ENCODE measurements at regions not wholly inside any gene's neighbourhood (a gene's known extent, or its start where the extent isn't known, plus 50 kb on each side); places are given as distances from the start of the nearest gene placed in this dataset.

GRCh38 chr10:128599538-128599937 lies 473.3 kb upstream of the MKI67 start (continued):
- TF ChIP-seq PTTG1 (tag; IDR thresholded peaks at IDR 0.05; ENCODE audit: low read depth) = no peak
- no peak for TF ChIP-seq PHF20 (IDR thresholded peaks at IDR 0.05; ENCODE audit: partially characterized antibody)
- TF ChIP-seq SRSF3 (IDR thresholded peaks at IDR 0.05; ENCODE audit: insufficient read depth, low read length) = no peak
- TF ChIP-seq ZNF175 (CRISPR knock-in tag; IDR thresholded peaks at IDR 0.05; ENCODE audit: low read depth) = no peak
- no peak for TF ChIP-seq ZNF121 (CRISPR knock-in tag; conservative IDR thresholded peaks at IDR 0.05)
- TF ChIP-seq MTF1 (CRISPR knock-in tag; IDR thresholded peaks at IDR 0.05; ENCODE audit: borderline replicate concordance) = no peak
- TF ChIP-seq ETV6 (IDR thresholded peaks at IDR 0.05; ENCODE audit: borderline replicate concordance in 1 of 2, low read depth in 2 of 2, low read length in 1 of 2) = peak in 1 of 2 experiments; percentile 74; a peak in 2 of 4 replicates
- no peak for TF ChIP-seq ETV6 (CRISPR knock-in tag; IDR thresholded peaks at IDR 0.05; ENCODE audit: borderline replicate concordance)
- TF ChIP-seq FOSL1 (tag; conservative IDR thresholded peaks at IDR 0.05) = 0 out of 2 replicates have a peak, but pooled peaks have one; percentile 30
- TF ChIP-seq ATF7 (IDR thresholded peaks at IDR 0.05) = peak; percentile 62; the same call in 1 of the 2 replicates
- TF ChIP-seq KDM1A (IDR thresholded peaks at IDR 0.05) = peak; percentile 25 to 30; a peak in 2 of 4 replicates
- TF ChIP-seq ZNF384 (IDR thresholded peaks at IDR 0.05; ENCODE audit: low read depth, low read length) = no peak
- TF ChIP-seq PYGO2 (tag; IDR thresholded peaks at IDR 0.05) = no peak
- TF ChIP-seq HOMEZ (CRISPR knock-in tag; IDR thresholded peaks at IDR 0.05) = no peak
- no peak for TF ChIP-seq PBX2 (CRISPR knock-in tag; IDR thresholded peaks at IDR 0.05; ENCODE audit: low read depth)
- TF ChIP-seq PBX2 (tag; conservative IDR thresholded peaks at IDR 0.05; ENCODE audit: low read depth) = no peak
- 0 out of 2 replicates have a peak, but pooled peaks have one; percentile 21 for TF ChIP-seq ZNF274 (IDR thresholded peaks at IDR 0.05; ENCODE audit: borderline replicate concordance, low read depth, low read length)
- TF ChIP-seq KLF16 (IDR thresholded peaks at IDR 0.05) = peak; percentile 53; the same call in 1 of the 2 replicates
- TF ChIP-seq BACH1 (tag; IDR thresholded peaks at IDR 0.05) = no peak
- TF ChIP-seq MEF2A (IDR thresholded peaks at IDR 0.05; ENCODE audit: control insufficient read depth, low read depth, low read length) = no peak
- no peak for TF ChIP-seq ZNF655 (CRISPR knock-in tag; IDR thresholded peaks at IDR 0.05)
- TF ChIP-seq HEY1 (CRISPR knock-in tag; IDR thresholded peaks at IDR 0.05; ENCODE audit: borderline replicate concordance) = no peak
- TF ChIP-seq LARP7 (IDR thresholded peaks at IDR 0.05) = no peak
- no peak for TF ChIP-seq JUNB (CRISPR knock-in tag; conservative IDR thresholded peaks at IDR 0.05)
- TF ChIP-seq CREM (IDR thresholded peaks at IDR 0.05; ENCODE audit: low read depth) = no peak
- no peak for TF ChIP-seq IRF2 (CRISPR knock-in tag; IDR thresholded peaks at IDR 0.05)
- TF ChIP-seq RBBP5 (IDR thresholded peaks at IDR 0.05; ENCODE audit: borderline replicate concordance, insufficient read depth, low read length, poor library complexity, severe bottlenecking) = no peak

All from K562 (cell line).